ENCODE measurements at regions not wholly inside any gene's neighbourhood (a gene's known extent, or its start where the extent isn't known, plus 50 kb on each side); places are given as distances from the start of the nearest gene placed in this dataset.

GRCh38 chr3:193118907-193119306 is 122.1 kb upstream of the PLAAT1 start:
- Histone ChIP-seq H4K20me1 (ENCODE audit: control insufficient read depth, extremely low read depth, insufficient read depth, low read length) (no peaks in the 10 kb centered on the region), H3K4me2 (ENCODE audit: extremely low read depth, insufficient read depth, low read length) (no peak overlapping the region), H2AFZ (ENCODE audit: low read length) (no peak overlapping the region), H3K4me1 (ENCODE audit: control insufficient read depth, extremely low read depth, insufficient read depth, low read length) (no peaks in the 10 kb centered on the region), H3K36me3 (ENCODE audit: control insufficient read depth, insufficient read depth, low read length) (no peaks in the 10 kb centered on the region), H3K9me3 (ENCODE audit: control insufficient read depth, insufficient read depth, low read depth, low read length) (no peaks in the 10 kb centered on the region), H3K27ac (ENCODE audit: insufficient read depth, low read length) (no peak overlapping the region), H3K4me3 (replicated peaks in 1 of 4; ENCODE audit: control extremely low read depth in 1 of 4, insufficient read depth in 1 of 4, low read depth in 3 of 4, low read length in 4 of 4) (no peak overlapping the region), H3K79me2 (ENCODE audit: control insufficient read depth, insufficient read depth, low read length) (no peaks in the 10 kb centered on the region), H3K27me3 (ENCODE audit: control insufficient read depth, insufficient read depth, low read length) (no peaks in the 10 kb centered on the region), H3K9ac (ENCODE audit: insufficient read depth, low read length) (no peak overlapping the region)
- TF ChIP-seq EZH2 (IDR thresholded peaks at IDR 0.05; ENCODE audit: low read length, missing control alignments) = no peak
- no peak for DNase-seq (ENCODE audit: low read depth in 2 of 2)

- no peak overlapping the region for H3K9ac ChIP-seq (ENCODE audit: insufficient read depth, low read length)
- no peaks in the 10 kb centered on the region for H4K20me1 ChIP-seq (ENCODE audit: control insufficient read depth, extremely low read depth, insufficient read depth, low read length)
- no peak overlapping the region for H3K4me2 ChIP-seq (ENCODE audit: extremely low read depth, insufficient read depth, low read length)
- no peaks in the 10 kb centered on the region for H3K27me3 ChIP-seq (ENCODE audit: control insufficient read depth, insufficient read depth, low read length)
- no peaks in the 10 kb centered on the region for H3K4me1 ChIP-seq (ENCODE audit: control insufficient read depth, extremely low read depth, insufficient read depth, low read length)
- TF ChIP-seq EZH2 (IDR thresholded peaks at IDR 0.05; ENCODE audit: low read length, missing control alignments) = no peak
- TF ChIP-seq CTCF (conservative IDR thresholded peaks at IDR 0.05 in 1 of 2, IDR thresholded peaks at IDR 0.05 in 1 of 2; ENCODE audit: low read depth in 1 of 2, low read length in 2 of 2) = no peak
- no peaks in the 10 kb centered on the region for H3K36me3 ChIP-seq (ENCODE audit: control insufficient read depth, insufficient read depth, low read length)
- no peaks in the 10 kb centered on the region for H3K9me3 ChIP-seq (ENCODE audit: control insufficient read depth, insufficient read depth, low read depth, low read length)
- H3K4me3 ChIP-seq (replicated peaks in 1 of 4; ENCODE audit: control extremely low read depth in 1 of 4, insufficient read depth in 1 of 4, low read depth in 3 of 4, low read length in 4 of 4) = no peak overlapping the region
- no peak overlapping the region for H2AFZ ChIP-seq (ENCODE audit: low read length)
- DNase-seq (ENCODE audit: low read depth in 2 of 2) = no peak
- H3K79me2 ChIP-seq (ENCODE audit: control insufficient read depth, insufficient read depth, low read length) = no peaks in the 10 kb centered on the region
- no peak overlapping the region for H3K27ac ChIP-seq (ENCODE audit: insufficient read depth, low read length)
Measured at GRCh38 chr3:193119926-193120325, 121.1 kb upstream of the PLAAT1 start.

- DNase-seq (ENCODE audit: low read depth in 2 of 2) = no peak
- Histone ChIP-seq H2AFZ (ENCODE audit: low read length) (no peak overlapping the region), H3K4me1 (ENCODE audit: control insufficient read depth, extremely low read depth, insufficient read depth, low read length) (no peaks in the 10 kb centered on the region), H3K4me2 (ENCODE audit: extremely low read depth, insufficient read depth, low read length) (no peak overlapping the region), H3K9ac (ENCODE audit: insufficient read depth, low read length) (no peak overlapping the region), H3K27me3 (ENCODE audit: control insufficient read depth, insufficient read depth, low read length) (no peaks in the 10 kb centered on the region), H3K79me2 (ENCODE audit: control insufficient read depth, insufficient read depth, low read length) (no peaks in the 10 kb centered on the region), H3K4me3 (replicated peaks in 1 of 4; ENCODE audit: control extremely low read depth in 1 of 4, insufficient read depth in 1 of 4, low read depth in 3 of 4, low read length in 4 of 4) (no peak overlapping the region), H3K9me3 (ENCODE audit: control insufficient read depth, insufficient read depth, low read depth, low read length) (no peaks in the 10 kb centered on the region), H3K36me3 (ENCODE audit: control insufficient read depth, insufficient read depth, low read length) (no peaks in the 10 kb centered on the region), H3K27ac (ENCODE audit: insufficient read depth, low read length) (no peak overlapping the region), H4K20me1 (ENCODE audit: control insufficient read depth, extremely low read depth, insufficient read depth, low read length) (no peaks in the 10 kb centered on the region)
- TF ChIP-seq CTCF (conservative IDR thresholded peaks at IDR 0.05 in 1 of 2, IDR thresholded peaks at IDR 0.05 in 1 of 2; ENCODE audit: low read depth in 1 of 2, low read length in 2 of 2) (no peak), EZH2 (IDR thresholded peaks at IDR 0.05; ENCODE audit: low read length, missing control alignments) (no peak)
Measured at GRCh38 chr3:193124861-193125260, 116.2 kb upstream of the PLAAT1 start.

Measured in fibroblast of lung (primary cell).